Neural cell (in vitro differentiated cells): ENCODE measurements at regions not wholly inside any gene's neighbourhood (a gene's known extent, or its start where the extent isn't known, plus 50 kb on each side); places are given as distances from the start of the nearest gene placed in this dataset.

Source experiments
- CTCF ChIP-seq: fragments of 450-650 bp; IDR thresholded peaks from 2 replicates; pipeline ENCODE4 v1.5.1; 2014; ENCODE audit warnings: antibody characterized with exemption, mild to moderate bottlenecking, moderate library complexity; ENCODE audit not compliant: poor library complexity, severe bottlenecking
- EP300 ChIP-seq: fragments of 450-650 bp; conservative IDR thresholded peaks from 2 replicates; pipeline ENCODE4 v1.6.1; 2014; ENCODE audit warnings: antibody characterized with exemption, mild to moderate bottlenecking, moderate library complexity; ENCODE audit not compliant: poor library complexity, severe bottlenecking
- POLR2AphosphoS5 ChIP-seq: IDR thresholded peaks from 2 replicates; pipeline ENCODE4 v1.6.1; 2012
- RAD21 ChIP-seq: fragments of 450-650 bp; conservative IDR thresholded peaks from 2 replicates; pipeline ENCODE4 v1.6.1; 2014; ENCODE audit warnings: antibody characterized with exemption, mild to moderate bottlenecking, moderate library complexity
- REST ChIP-seq: IDR thresholded peaks from 2 replicates; pipeline ENCODE4 v1.6.1; 2012; ENCODE audit warnings: borderline replicate concordance
- TAF1 ChIP-seq: IDR thresholded peaks from 2 replicates; pipeline ENCODE4 v1.6.1; 2012; ENCODE audit warnings: low read depth

- TF ChIP-seq POLR2AphosphoS5 (no peak), TAF1 (no peak), CTCF (no peak), REST (no peak), RAD21 (no peak), EP300 (no peak)
Measured at GRCh38 chr18:41326311-41326710, 628.7 kb upstream of the PIK3C3 start.
